HFFc6 (cell line): ENCODE measurements at regions not wholly inside any gene's neighbourhood (a gene's known extent, or its start where the extent isn't known, plus 50 kb on each side); places are given as distances from the start of the nearest gene placed in this dataset.

ENCODE experiments used
- DNase-seq: peaks from one replicate; pipeline ENCODE4 v3.0.0-alpha.2; 2018
- H3K27ac Mint-ChIP-seq: 2 replicates; pipeline ENCODE4 v1.8.0; 2020; ENCODE audit warnings: mild to moderate bottlenecking, mixed read lengths
- H3K27me3 Mint-ChIP-seq: 2 replicates; pipeline ENCODE4 v1.8.0; 2021; ENCODE audit warnings: mild to moderate bottlenecking, moderate library complexity, mixed read lengths; ENCODE audit not compliant: insufficient read depth
- H3K36me3 Mint-ChIP-seq: 2 replicates; pipeline ENCODE4 v1.8.0; 2021; ENCODE audit warnings: low read depth, mixed read lengths
- H3K4me1 Mint-ChIP-seq: 2 replicates; pipeline ENCODE4 v1.8.0; 2020; ENCODE audit warnings: low read depth, mixed read lengths
- H3K4me3 Mint-ChIP-seq: 2 replicates; pipeline ENCODE4 v1.8.0; 2020; ENCODE audit warnings: mild to moderate bottlenecking, moderate library complexity, mixed read lengths
- H3K9me3 Mint-ChIP-seq: 2 replicates; pipeline ENCODE4 v1.8.0; 2020; ENCODE audit warnings: mild to moderate bottlenecking, mixed read lengths
- CTCF ChIP-seq: fragments of 200-600 bp; sonication (generic); IDR thresholded peaks from 2 replicates; pipeline ENCODE4 v1.5.0; 2021; ENCODE audit warnings: antibody characterized with exemption, mild to moderate bottlenecking

GRCh38 chr13:99033814-99034213 lies 56.0 kb upstream of the DOCK9 start:
- H3K27ac Mint-ChIP-seq: peak overlapping the region; percentile 29
- H3K4me3 Mint-ChIP-seq: no peak overlapping the region
- H3K9me3 Mint-ChIP-seq: peaks cover 3% of the 10 kb centered on the region; the same call in 1 of the 2 replicates
- peaks cover 4% of the 10 kb centered on the region for H3K36me3 Mint-ChIP-seq
- TF ChIP-seq CTCF: peak; percentile 83
- H3K27me3 Mint-ChIP-seq: no peaks in the 10 kb centered on the region; the same call in 1 of the 2 replicates
- peaks cover 34% of the 10 kb centered on the region for H3K4me1 Mint-ChIP-seq
- peak; percentile 36 for DNase-seq

- Mint-ChIP-seq H3K36me3 (no peaks in the 10 kb centered on the region), H3K27me3 (no peaks in the 10 kb centered on the region), H3K9me3 (no peaks in the 10 kb centered on the region), H3K4me1 (peaks cover 38% of the 10 kb centered on the region), H3K4me3 (no peak overlapping the region), H3K27ac (peak overlapping the region; percentile 29; the same call in 1 of the 2 replicates)
- TF ChIP-seq CTCF: no peak
- DNase-seq: no peak
Measured at GRCh38 chr13:99034333-99035085, 56.6 kb upstream of the DOCK9 start.

- TF ChIP-seq CTCF: no peak
- Mint-ChIP-seq H3K27ac (no peak overlapping the region), H3K4me1 (peaks cover 27% of the 10 kb centered on the region), H3K36me3 (no peaks in the 10 kb centered on the region), H3K27me3 (no peaks in the 10 kb centered on the region), H3K9me3 (no peaks in the 10 kb centered on the region), H3K4me3 (no peak overlapping the region)
- DNase-seq: no peak
Measured at GRCh38 chr13:99035715-99036114, 57.9 kb upstream of the DOCK9 start.

- H3K36me3 Mint-ChIP-seq: no peaks in the 10 kb centered on the region
- no peak overlapping the region for H3K4me3 Mint-ChIP-seq
- no peak overlapping the region for H3K27ac Mint-ChIP-seq
- H3K27me3 Mint-ChIP-seq: peaks cover 1% of the 10 kb centered on the region; the same call in 1 of the 2 replicates
- no peak for DNase-seq
- H3K4me1 Mint-ChIP-seq: peaks cover 15% of the 10 kb centered on the region
- no peaks in the 10 kb centered on the region for H3K9me3 Mint-ChIP-seq
- TF ChIP-seq CTCF: no peak
Measured at GRCh38 chr13:99037756-99038155, 59.9 kb upstream of the DOCK9 start.

- H3K9me3 Mint-ChIP-seq: no peaks in the 10 kb centered on the region
- H3K27ac Mint-ChIP-seq: no peak overlapping the region
- peaks cover 29% of the 10 kb centered on the region for H3K4me1 Mint-ChIP-seq
- no peak for TF ChIP-seq CTCF
- peaks cover 1% of the 10 kb centered on the region for H3K27me3 Mint-ChIP-seq
- H3K4me3 Mint-ChIP-seq: no peak overlapping the region
- no peak for DNase-seq
- H3K36me3 Mint-ChIP-seq: peaks cover 3% of the 10 kb centered on the region; the same call in 1 of the 2 replicates
Measured at GRCh38 chr13:99039718-99040280, 61.9 kb upstream of the DOCK9 start.
